Vagina (tissue), 2 donors: ENCODE measurements at regions not wholly inside any gene's neighbourhood (a gene's known extent, or its start where the extent isn't known, plus 50 kb on each side); places are given as distances from the start of the nearest gene placed in this dataset.

Experiments
- POLR2A ChIP-seq, 2 donors: fragments of 450-650 bp; IDR thresholded peaks; one replicate each; pipeline ENCODE4 v1.6.1; 2017; ENCODE audit warnings: antibody characterized with exemption in 2 of 2, mild to moderate bottlenecking in 2 of 2, moderate library complexity in 2 of 2
- POLR2AphosphoS5 ChIP-seq, 2 donors: sonication (generic); formaldehyde crosslinking; IDR thresholded peaks; one replicate each; pipeline ENCODE4 v1.9.0; 2017; ENCODE audit warnings: antibody characterized with exemption in 2 of 2, mild to moderate bottlenecking in 2 of 2, low read depth in 1 of 2; ENCODE audit not compliant: insufficient read depth in 1 of 2
- TF ChIP-seq, protein P1 (sequence below), 3 experiments: fragments of 450-650 bp in 2 of 3; fragments of 200-600 bp in 1 of 3; sonication (generic) in 1 of 3; IDR thresholded peaks; one replicate each; pipeline ENCODE4 v1.5.1; 2017 to 2019; ENCODE audit warnings: antibody characterized with exemption in 3 of 3, mild to moderate bottlenecking in 2 of 3, moderate library complexity in 2 of 3

DNA sequence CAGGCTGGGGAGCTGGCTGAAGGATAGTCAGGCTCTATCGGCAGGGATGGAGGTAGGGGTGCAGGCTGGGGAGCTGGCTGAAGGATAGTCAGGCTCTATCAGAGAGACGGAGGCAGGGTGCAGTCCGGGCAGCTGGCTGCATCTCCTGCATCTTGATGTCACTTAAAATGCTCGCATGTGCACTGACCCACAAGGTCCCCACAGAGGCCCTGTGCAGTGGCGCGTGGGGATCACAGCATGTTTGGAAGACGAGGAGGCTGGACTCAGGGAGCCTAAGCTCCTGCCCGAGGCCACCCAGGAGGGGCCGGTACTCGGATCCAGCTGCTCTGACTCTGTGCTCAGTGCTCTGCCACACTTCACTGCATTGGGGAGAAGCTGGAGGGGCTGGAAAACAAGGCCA, 189.0 kb upstream of the HDAC4 start:
- TF ChIP-seq, protein P1, sequence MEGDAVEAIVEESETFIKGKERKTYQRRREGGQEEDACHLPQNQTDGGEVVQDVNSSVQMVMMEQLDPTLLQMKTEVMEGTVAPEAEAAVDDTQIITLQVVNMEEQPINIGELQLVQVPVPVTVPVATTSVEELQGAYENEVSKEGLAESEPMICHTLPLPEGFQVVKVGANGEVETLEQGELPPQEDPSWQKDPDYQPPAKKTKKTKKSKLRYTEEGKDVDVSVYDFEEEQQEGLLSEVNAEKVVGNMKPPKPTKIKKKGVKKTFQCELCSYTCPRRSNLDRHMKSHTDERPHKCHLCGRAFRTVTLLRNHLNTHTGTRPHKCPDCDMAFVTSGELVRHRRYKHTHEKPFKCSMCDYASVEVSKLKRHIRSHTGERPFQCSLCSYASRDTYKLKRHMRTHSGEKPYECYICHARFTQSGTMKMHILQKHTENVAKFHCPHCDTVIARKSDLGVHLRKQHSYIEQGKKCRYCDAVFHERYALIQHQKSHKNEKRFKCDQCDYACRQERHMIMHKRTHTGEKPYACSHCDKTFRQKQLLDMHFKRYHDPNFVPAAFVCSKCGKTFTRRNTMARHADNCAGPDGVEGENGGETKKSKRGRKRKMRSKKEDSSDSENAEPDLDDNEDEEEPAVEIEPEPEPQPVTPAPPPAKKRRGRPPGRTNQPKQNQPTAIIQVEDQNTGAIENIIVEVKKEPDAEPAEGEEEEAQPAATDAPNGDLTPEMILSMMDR (IDR thresholded peaks at IDR 0.05), result no peak
- TF ChIP-seq POLR2A (IDR thresholded peaks at IDR 0.05) (no peak), POLR2AphosphoS5 (IDR thresholded peaks at IDR 0.05; ENCODE audit: insufficient read depth in 1 of 2, low read depth in 1 of 2) (no peak)
